GM19351 (cell line): ENCODE measurements at regions not wholly inside any gene's neighbourhood (a gene's known extent, or its start where the extent isn't known, plus 50 kb on each side); places are given as distances from the start of the nearest gene placed in this dataset.
"Not testable (repeated sequence)": the region's sequence is repeated elsewhere in the genome, so short reads cannot be mapped to it uniquely, and the experiment has no call there.

ENCODE experiments used
- ATAC-seq: cut with Tn5 transposase; IDR thresholded peaks from one replicate; pipeline ENCODE4 v1.9.1; 2021; ENCODE audit warnings: mild to moderate bottlenecking, moderate library complexity; ENCODE audit not compliant: unreplicated experiment

- no peak for ATAC-seq
Measured at GRCh38 chr2:179332903-179333302, 68.3 kb upstream of the SESTD1 start.

- no peak for ATAC-seq
Measured at GRCh38 chr2:179331061-179331460, 66.4 kb upstream of the SESTD1 start.

GRCh38 chr2:179322289-179322688, 57.7 kb upstream of the SESTD1 start:
- ATAC-seq: no peak

GRCh38 chr2:179321034-179321433, 56.4 kb upstream of the SESTD1 start:
- ATAC-seq: not testable (repeated sequence)

GRCh38 chr2:179314729-179315128, 50.1 kb upstream of the SESTD1 start:
- ATAC-seq: not testable (repeated sequence)
